H9 (cell line): ENCODE measurements at regions not wholly inside any gene's neighbourhood (a gene's known extent, or its start where the extent isn't known, plus 50 kb on each side); places are given as distances from the start of the nearest gene placed in this dataset.

Experiments
- DNase-seq: peaks from one replicate; pipeline ENCODE4 v3.0.0-alpha.2; 2017
- H2AFZ ChIP-seq: one replicate; pipeline ENCODE4 v1.6.1; 2013; ENCODE audit warnings: mild to moderate bottlenecking, low read length, control low read depth, moderate library complexity
- H2AK5ac ChIP-seq: 2 replicates; pipeline ENCODE4 v1.6.1; 2013; ENCODE audit warnings: low read length, control low read depth, mixed read lengths; ENCODE audit not compliant: insufficient read length
- H2BK120ac ChIP-seq: one replicate; pipeline ENCODE4 v1.6.1; 2013; ENCODE audit warnings: low read depth, mild to moderate bottlenecking, low read length, control low read depth, inconsistent platforms; ENCODE audit not compliant: poor library complexity, severe bottlenecking
- H2BK12ac ChIP-seq: 2 replicates; pipeline ENCODE4 v1.6.1; 2013; ENCODE audit warnings: low read length, control low read depth, mixed read lengths, low read depth; ENCODE audit not compliant: insufficient read length
- H2BK15ac ChIP-seq: 2 replicates; pipeline ENCODE4 v1.6.1; 2013; ENCODE audit warnings: low read depth, low read length, control low read depth
- H2BK20ac ChIP-seq: one replicate; pipeline ENCODE4 v1.6.1; 2013; ENCODE audit warnings: low read depth, mild to moderate bottlenecking, low read length, control low read depth, inconsistent platforms; ENCODE audit not compliant: poor library complexity, severe bottlenecking
- H2BK5ac ChIP-seq: 2 replicates; pipeline ENCODE4 v1.6.1; 2013; ENCODE audit warnings: low read length, control low read depth, mixed read lengths; ENCODE audit not compliant: insufficient read length
- H3K14ac ChIP-seq: 2 replicates; pipeline ENCODE4 v1.6.1; 2013; ENCODE audit warnings: low read length, control low read depth; ENCODE audit not compliant: insufficient read depth
- H3K18ac ChIP-seq: 2 replicates; pipeline ENCODE4 v1.6.1; 2013; ENCODE audit warnings: low read depth, mild to moderate bottlenecking, mixed read lengths, low read length, control low read depth; ENCODE audit not compliant: insufficient read length
- H3K23ac ChIP-seq: 2 replicates; pipeline ENCODE4 v1.6.1; 2013; ENCODE audit warnings: low read length, control low read depth, mixed read lengths, low read depth; ENCODE audit not compliant: insufficient read length
- H3K23me2 ChIP-seq: 2 replicates; pipeline ENCODE4 v1.6.1; 2013; ENCODE audit warnings: low read depth, mild to moderate bottlenecking, mixed read lengths, low read length, control low read depth; ENCODE audit not compliant: insufficient read length, poor library complexity, severe bottlenecking
- H3K27ac ChIP-seq: 2 replicates; pipeline ENCODE4 v1.5.1; 2013; ENCODE audit warnings: low read length, control low read depth, mixed read lengths, low read depth; ENCODE audit not compliant: insufficient read length
- H3K27me3 ChIP-seq: 2 replicates; pipeline ENCODE4 v1.6.1; 2013; ENCODE audit warnings: low read length, control low read depth, inconsistent platforms; ENCODE audit not compliant: insufficient read depth
- H3K4ac ChIP-seq: 2 replicates; pipeline ENCODE4 v1.6.1; 2013; ENCODE audit warnings: low read depth, mild to moderate bottlenecking, control low read depth, inconsistent platforms, low read length, moderate library complexity
- H3K4me1 ChIP-seq: 2 replicates; pipeline ENCODE4 v1.6.1; 2013; ENCODE audit warnings: low read length, control low read depth, inconsistent platforms; ENCODE audit not compliant: insufficient read depth
- H3K4me2 ChIP-seq: 2 replicates; pipeline ENCODE4 v1.6.1; 2013; ENCODE audit warnings: low read length, control low read depth, mixed read lengths; ENCODE audit not compliant: insufficient read length, insufficient read depth
- H3K56ac ChIP-seq: 2 replicates; pipeline ENCODE4 v1.6.1; 2013; ENCODE audit warnings: low read depth, mild to moderate bottlenecking, mixed read lengths, low read length, control low read depth; ENCODE audit not compliant: insufficient read length
- H3K79me1 ChIP-seq: 2 replicates; pipeline ENCODE4 v1.6.1; 2013; ENCODE audit warnings: low read depth, mild to moderate bottlenecking, moderate library complexity, low read length, control low read depth, inconsistent platforms; ENCODE audit not compliant: insufficient read depth, poor library complexity, severe bottlenecking
- H3K79me2 ChIP-seq: 2 replicates; pipeline ENCODE4 v1.6.1; 2013; ENCODE audit warnings: low read length, control low read depth, inconsistent platforms; ENCODE audit not compliant: insufficient read depth
- H3K9ac ChIP-seq: 2 replicates; pipeline ENCODE4 v1.6.1; 2013; ENCODE audit warnings: low read length, control low read depth, mixed read lengths; ENCODE audit not compliant: insufficient read length; ENCODE audit errors: extremely low read depth
- H3K9me3 ChIP-seq: one replicate; pipeline ENCODE4 v1.6.1; 2013; ENCODE audit warnings: low read depth, low read length, inconsistent platforms; ENCODE audit not compliant: control insufficient read depth
- H3T11ph ChIP-seq: one replicate; pipeline ENCODE4 v1.6.1; 2013; ENCODE audit warnings: mild to moderate bottlenecking, low read length, control low read depth, inconsistent platforms
- H4K20me1 ChIP-seq: one replicate; pipeline ENCODE4 v1.6.1; 2013; ENCODE audit not compliant: control insufficient read depth, insufficient read length, insufficient read depth
- H4K5ac ChIP-seq: 2 replicates; pipeline ENCODE4 v1.6.1; 2013; ENCODE audit warnings: low read depth, mild to moderate bottlenecking, mixed read lengths, low read length, control low read depth; ENCODE audit not compliant: insufficient read length
- H4K8ac ChIP-seq: replicated peaks from 2 replicates; pipeline ENCODE4 v1.6.1; 2013; ENCODE audit warnings: low read length, control low read depth, mixed read lengths, low read depth; ENCODE audit not compliant: insufficient read length
- H4K91ac ChIP-seq: 2 replicates; pipeline ENCODE4 v1.6.1; 2013; ENCODE audit warnings: low read depth, mild to moderate bottlenecking, moderate library complexity, mixed read lengths, low read length, control low read depth; ENCODE audit not compliant: insufficient read length
- H3K27ac Mint-ChIP-seq, 3 experiments: 2 replicates in 2 of 3; 3 replicates in 1 of 3; pipeline ENCODE4 v1.8.0; 2020 to 2021; ENCODE audit warnings: mixed read lengths in 3 of 3, mild to moderate bottlenecking in 1 of 3, moderate library complexity in 1 of 3
- H3K27me3 Mint-ChIP-seq: 2 replicates; pipeline ENCODE4 v1.8.0; 2021; ENCODE audit warnings: low read depth, mild to moderate bottlenecking, moderate library complexity, mixed read lengths
- H3K36me3 Mint-ChIP-seq, 3 experiments: 2 replicates in 2 of 3; 3 replicates in 1 of 3; pipeline ENCODE4 v1.8.0; 2020 to 2021; ENCODE audit warnings: low read depth in 3 of 3, mixed read lengths in 3 of 3; ENCODE audit not compliant: insufficient read depth in 1 of 3
- H3K4me1 Mint-ChIP-seq, 2 experiments: 2 replicates each; pipeline ENCODE4 v1.8.0; 2020; ENCODE audit warnings: mixed read lengths in 2 of 2
- H3K4me3 Mint-ChIP-seq, 2 experiments: 2 replicates in 1 of 2; 3 replicates in 1 of 2; pipeline ENCODE4 v1.8.0; 2020 to 2021; ENCODE audit warnings: mild to moderate bottlenecking in 2 of 2, mixed read lengths in 2 of 2, moderate library complexity in 1 of 2
- H3K9me3 Mint-ChIP-seq, 2 experiments: 2 replicates in 1 of 2; 3 replicates in 1 of 2; pipeline ENCODE4 v1.8.0; 2020; ENCODE audit warnings: mild to moderate bottlenecking in 2 of 2, mixed read lengths in 2 of 2, moderate library complexity in 1 of 2
- CTCF ChIP-seq: fragments of 200-600 bp; sonication (generic); conservative IDR thresholded peaks from 3 replicates; pipeline ENCODE4 v1.8.0; 2021; ENCODE audit warnings: antibody characterized with exemption, mild to moderate bottlenecking
- WGBS: extraction: QIAGEN DNeasy Blood & Tissue Kit; methylation state at CpG from one replicate; pipeline ENCODE4 v1.1.7; 2013; ENCODE audit warnings: missing lambda C conversion rate, low lambda C conversion rate, mixed read lengths; ENCODE audit not compliant: insufficient read length; ENCODE audit errors: extremely low coverage; 5-methylcytosine and 5-hydroxymethylcytosine counted together

GRCh38 chrX:1876041-1876440 is 261.2 kb downstream of the ASMT start:
- no peak overlapping the region for H4K8ac ChIP-seq
- H2BK20ac ChIP-seq = no peak overlapping the region
- no peaks in the 10 kb centered on the region for H4K20me1 ChIP-seq
- no peak overlapping the region for H3K9ac ChIP-seq
- peaks cover 3 to 7% of the 10 kb centered on the region in 2 experiments for H3K9me3 Mint-ChIP-seq
- H3K4ac ChIP-seq = no peak overlapping the region
- no CpG with 5 or more reads among the region's 7 CpGs for WGBS
- H4K5ac ChIP-seq = no peak overlapping the region
- H3K23ac ChIP-seq = no peak overlapping the region
- H3T11ph ChIP-seq = no peak overlapping the region
- no peaks in the 10 kb centered on the region for H3K27me3 ChIP-seq
- H2AFZ ChIP-seq = no peak overlapping the region
- H2AK5ac ChIP-seq = no peak overlapping the region
- no peak overlapping the region for H3K18ac ChIP-seq
- H2BK5ac ChIP-seq = no peak overlapping the region
- no peaks in the 10 kb centered on the region for H3K4me1 ChIP-seq
- no peaks in the 10 kb centered on the region for H3K79me2 ChIP-seq
- peaks cover 0 to 9% (median 2%) of the 10 kb centered on the region in 3 experiments; a peak in 2 of 7 replicates for H3K36me3 Mint-ChIP-seq
- no peak overlapping the region for H2BK120ac ChIP-seq
- H3K9me3 ChIP-seq = no peaks in the 10 kb centered on the region
- H3K4me3 Mint-ChIP-seq = no peak overlapping the region
- no peak for DNase-seq
- H2BK15ac ChIP-seq = no peak overlapping the region
- H3K23me2 ChIP-seq = no peaks in the 10 kb centered on the region
- H3K4me2 ChIP-seq = no peak overlapping the region
- no peak overlapping the region for H3K27ac ChIP-seq
- no peak overlapping the region for H3K14ac ChIP-seq
- no peak overlapping the region for H3K56ac ChIP-seq
- no peaks in the 10 kb centered on the region; a peak in 1 of 4 replicates for H3K4me1 Mint-ChIP-seq
- H3K27me3 Mint-ChIP-seq = peaks cover 2% of the 10 kb centered on the region
- no peaks in the 10 kb centered on the region for H3K79me1 ChIP-seq
- no peak overlapping the region for H2BK12ac ChIP-seq
- no peak overlapping the region for H3K27ac Mint-ChIP-seq
- no peak for TF ChIP-seq CTCF
- H4K91ac ChIP-seq = no peak overlapping the region
